ENCODE measurements at regions not wholly inside any gene's neighbourhood (a gene's known extent, or its start where the extent isn't known, plus 50 kb on each side); places are given as distances from the start of the nearest gene placed in this dataset.

GRCh38 chr11:127202105-127202504, 201.5 kb upstream of the KIRREL3 start:
- Histone ChIP-seq H3K36me3 (no peaks in the 10 kb centered on the region), H3K4me1 (ENCODE audit: control insufficient read depth in 1 of 2, low read depth in 2 of 2) (no peaks in the 10 kb centered on the region), H3K27ac (no peak overlapping the region), H3K4me3 (no peak overlapping the region), H3K27me3 (replicated peaks; ENCODE audit: insufficient read depth) (no peaks in the 10 kb centered on the region), H3K9me3 (no peaks in the 10 kb centered on the region)
- ATAC-seq (ENCODE audit: insufficient number of reproducible peaks, low FRiP score, low read depth) (no peak), DNase-seq (ENCODE audit: low spot score) (no peak)
- no peak for TF ChIP-seq CTCF (IDR thresholded peaks at IDR 0.05)

- Histone ChIP-seq H3K27ac (no peak overlapping the region), H3K9me3 (no peaks in the 10 kb centered on the region), H3K36me3 (no peaks in the 10 kb centered on the region), H3K4me3 (no peak overlapping the region), H3K4me1 (ENCODE audit: control insufficient read depth in 1 of 2, low read depth in 2 of 2) (no peaks in the 10 kb centered on the region), H3K27me3 (replicated peaks; ENCODE audit: insufficient read depth) (no peaks in the 10 kb centered on the region)
- ATAC-seq (ENCODE audit: insufficient number of reproducible peaks, low FRiP score, low read depth) (no peak), DNase-seq (ENCODE audit: low spot score) (no peak)
- TF ChIP-seq CTCF (IDR thresholded peaks at IDR 0.05): no peak
These were observed 198.8 kb upstream of the KIRREL3 start for GRCh38 chr11:127199306-127199801.

GRCh38 chr11:127195501-127196120, 195.0 kb upstream of the KIRREL3 start:
- TF ChIP-seq CTCF (IDR thresholded peaks at IDR 0.05): no peak
- H3K9me3 ChIP-seq: no peaks in the 10 kb centered on the region
- H3K4me1 ChIP-seq (ENCODE audit: control insufficient read depth in 1 of 2, low read depth in 2 of 2): no peaks in the 10 kb centered on the region
- DNase-seq (ENCODE audit: low spot score) (no peak), ATAC-seq (ENCODE audit: insufficient number of reproducible peaks, low FRiP score, low read depth) (no peak)
- no peak overlapping the region for H3K27ac ChIP-seq
- no peaks in the 10 kb centered on the region for H3K36me3 ChIP-seq
- H3K27me3 ChIP-seq (replicated peaks; ENCODE audit: insufficient read depth): no peaks in the 10 kb centered on the region
- H3K4me3 ChIP-seq: no peak overlapping the region

GRCh38 chr11:127194521-127194920, 194.0 kb upstream of the KIRREL3 start:
- no peaks in the 10 kb centered on the region for H3K4me1 ChIP-seq (ENCODE audit: control insufficient read depth in 1 of 2, low read depth in 2 of 2)
- H3K27me3 ChIP-seq (replicated peaks; ENCODE audit: insufficient read depth): no peaks in the 10 kb centered on the region
- H3K4me3 ChIP-seq: no peak overlapping the region
- TF ChIP-seq CTCF (IDR thresholded peaks at IDR 0.05): no peak
- no peaks in the 10 kb centered on the region for H3K36me3 ChIP-seq
- DNase-seq (ENCODE audit: low spot score) (no peak), ATAC-seq (ENCODE audit: insufficient number of reproducible peaks, low FRiP score, low read depth) (no peak)
- H3K9me3 ChIP-seq: no peaks in the 10 kb centered on the region
- H3K27ac ChIP-seq: no peak overlapping the region

- Histone ChIP-seq H3K4me1 (ENCODE audit: control insufficient read depth in 1 of 2, low read depth in 2 of 2) (no peaks in the 10 kb centered on the region), H3K27me3 (replicated peaks; ENCODE audit: insufficient read depth) (no peaks in the 10 kb centered on the region), H3K9me3 (no peaks in the 10 kb centered on the region), H3K4me3 (no peak overlapping the region), H3K27ac (no peak overlapping the region), H3K36me3 (no peaks in the 10 kb centered on the region)
- no peak for TF ChIP-seq CTCF (IDR thresholded peaks at IDR 0.05)
- ATAC-seq (ENCODE audit: insufficient number of reproducible peaks, low FRiP score, low read depth) (no peak), DNase-seq (ENCODE audit: low spot score) (no peak)
These were observed 193.4 kb upstream of the KIRREL3 start for GRCh38 chr11:127193950-127194349.
